OCI-LY1 (cell line): ENCODE measurements at regions not wholly inside any gene's neighbourhood (a gene's known extent, or its start where the extent isn't known, plus 50 kb on each side); places are given as distances from the start of the nearest gene placed in this dataset.

Experiments
- H2AFZ ChIP-seq: fragments of 200-600 bp; sonication (generic), shearing (Covaris generic); 2 replicates; pipeline ENCODE4 v1.6.0; 2014; ENCODE audit warnings: antibody characterized with exemption, mild to moderate bottlenecking, low read length
- H3F3A ChIP-seq: fragments of 200-600 bp; sonication (generic), shearing (Covaris generic); 2 replicates; pipeline ENCODE4 v1.6.0; 2014; ENCODE audit warnings: mild to moderate bottlenecking, antibody characterized with exemption, low read length, moderate library complexity; ENCODE audit not compliant: insufficient read depth
- H3K27ac ChIP-seq: fragments of 200-600 bp; sonication (generic); 2 replicates; pipeline ENCODE4 v1.5.1; 2014; ENCODE audit warnings: low read length, mixed run types, mild to moderate bottlenecking, low read depth; ENCODE audit not compliant: poor library complexity, severe bottlenecking
- H3K27me3 ChIP-seq: fragments of 200-600 bp; sonication (generic); 2 replicates; pipeline ENCODE4 v1.6.0; 2014; ENCODE audit warnings: antibody characterized with exemption, mild to moderate bottlenecking, low read length, moderate library complexity; ENCODE audit not compliant: insufficient read depth
- H3K36me3 ChIP-seq: fragments of 200-600 bp; sonication (generic); 2 replicates; pipeline ENCODE4 v1.6.1; 2014; ENCODE audit warnings: mild to moderate bottlenecking, antibody characterized with exemption, low read length, moderate library complexity, mixed read lengths; ENCODE audit not compliant: insufficient read depth
- H3K4me1 ChIP-seq: fragments of 200-600 bp; sonication (generic); 2 replicates; pipeline ENCODE4 v1.5.1; 2014; ENCODE audit warnings: mild to moderate bottlenecking, low read length, moderate library complexity; ENCODE audit not compliant: insufficient read depth, severe bottlenecking
- H3K4me2 ChIP-seq: fragments of 200-600 bp; sonication (generic), shearing (Covaris generic); 2 replicates; pipeline ENCODE4 v1.6.1; 2014; ENCODE audit warnings: low read length
- H3K4me3 ChIP-seq: fragments of 200-600 bp; sonication (generic); 2 replicates; pipeline ENCODE4 v1.5.1; 2014; ENCODE audit warnings: low read length, low read depth, mild to moderate bottlenecking, mixed read lengths; ENCODE audit not compliant: poor library complexity, severe bottlenecking
- H3K79me2 ChIP-seq: fragments of 200-600 bp; shearing (Covaris generic); 2 replicates; pipeline ENCODE4 v1.6.1; 2016; ENCODE audit warnings: mixed run types, low read length, mixed read lengths; ENCODE audit not compliant: insufficient read depth
- H3K9ac ChIP-seq: fragments of 200-600 bp; sonication (generic), shearing (Covaris generic); 2 replicates; pipeline ENCODE4 v1.6.1; 2014; ENCODE audit warnings: mild to moderate bottlenecking, low read length, mixed read lengths
- H3K9me2 ChIP-seq: fragments of 200-600 bp; sonication (generic), shearing (Covaris generic); 2 replicates; pipeline ENCODE4 v1.6.1; 2014; ENCODE audit warnings: low read depth, mild to moderate bottlenecking, low read length, mixed read lengths
- H3K9me3 ChIP-seq: fragments of 200-600 bp; shearing (Covaris generic); 2 replicates; pipeline ENCODE4 v1.6.1; 2014; ENCODE audit warnings: low read length, mixed read lengths
- H4K20me1 ChIP-seq: fragments of 200-600 bp; sonication (generic), shearing (Covaris generic); 2 replicates; pipeline ENCODE4 v1.6.0; 2016; ENCODE audit warnings: mild to moderate bottlenecking, low read length; ENCODE audit not compliant: insufficient read depth
- CTCF ChIP-seq: fragments of 200-600 bp; sonication (generic), shearing (Covaris generic); IDR thresholded peaks from 2 replicates; pipeline ENCODE4 v1.5.1; 2017; ENCODE audit warnings: mild to moderate bottlenecking, antibody characterized with exemption, low read length, moderate library complexity, mixed read lengths
- EZH2 ChIP-seq: fragments of 200-600 bp; sonication (generic), shearing (Covaris generic); IDR thresholded peaks from 2 replicates; pipeline ENCODE4 v1.8.0; 2017; ENCODE audit warnings: borderline replicate concordance, mixed run types, mild to moderate bottlenecking, antibody characterized with exemption, low read length, moderate library complexity, mixed read lengths

DNA sequence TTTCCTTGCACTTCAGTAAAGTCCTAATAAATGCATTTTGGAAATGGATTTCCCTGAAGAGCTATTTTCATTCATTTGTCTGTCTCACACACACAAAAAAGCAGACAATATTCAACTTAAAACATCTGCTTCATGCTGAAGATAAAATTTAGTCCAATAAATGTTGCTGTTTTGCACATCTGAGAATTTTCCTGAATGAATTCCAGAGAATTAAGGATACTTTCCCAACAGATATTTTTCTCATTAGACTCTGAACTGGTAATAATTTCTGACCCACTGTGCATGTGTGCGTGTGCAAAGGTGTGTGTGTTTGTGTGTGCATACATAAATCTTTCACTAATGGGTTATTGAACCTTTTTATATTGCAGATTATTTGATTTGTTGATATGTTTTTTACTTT lies 390.2 kb upstream of the TMEFF2 start:
- Histone ChIP-seq H3K4me3 (no peak overlapping the region), H3F3A (no peaks in the 10 kb centered on the region), H3K4me1 (no peaks in the 10 kb centered on the region), H4K20me1 (no peaks in the 10 kb centered on the region), H3K9me3 (no peaks in the 10 kb centered on the region), H2AFZ (no peak overlapping the region), H3K36me3 (no peaks in the 10 kb centered on the region), H3K27me3 (no peaks in the 10 kb centered on the region), H3K9me2 (no peaks in the 10 kb centered on the region), H3K4me2 (no peak overlapping the region), H3K79me2 (no peaks in the 10 kb centered on the region), H3K9ac (no peak overlapping the region), H3K27ac (no peak overlapping the region)
- TF ChIP-seq CTCF = no peak
- no peak for TF ChIP-seq EZH2

DNA sequence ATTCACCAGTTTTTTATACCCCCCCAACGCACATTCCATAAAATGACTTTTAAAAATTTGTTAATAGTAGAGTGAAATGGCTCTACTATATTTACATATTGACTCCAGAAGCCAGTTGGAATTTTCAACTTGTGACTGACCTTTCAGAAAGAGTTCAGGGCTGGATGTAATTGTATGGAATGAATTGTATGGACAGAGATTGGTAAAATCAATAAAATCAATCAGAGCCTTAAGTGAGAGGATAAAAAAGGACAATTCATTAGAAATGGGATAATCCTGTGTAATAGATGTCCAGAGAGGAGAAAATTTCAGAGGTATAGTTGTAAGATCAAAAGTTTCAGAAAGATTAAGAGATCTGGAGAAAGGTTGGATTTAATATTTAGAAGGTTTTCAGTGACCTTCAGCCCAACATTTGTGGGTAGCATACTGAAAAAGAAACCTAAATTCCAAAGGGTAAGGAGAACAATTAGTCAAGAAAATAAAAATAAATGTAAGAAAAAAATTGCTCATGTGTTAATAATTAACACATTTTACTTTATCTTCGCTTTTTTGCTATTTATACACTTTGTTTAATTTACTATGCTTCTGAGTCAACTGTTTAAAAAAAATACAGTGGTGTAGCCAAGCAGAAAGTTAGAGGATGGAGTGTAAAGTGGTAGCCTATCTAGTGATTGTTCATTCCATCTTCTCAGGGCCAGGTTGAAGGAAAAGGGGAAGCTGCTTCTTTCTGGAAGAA lies 385.4 kb upstream of the TMEFF2 start:
- Histone ChIP-seq H3K4me3 (no peak overlapping the region), H3K27ac (no peak overlapping the region), H3F3A (no peaks in the 10 kb centered on the region), H3K79me2 (no peaks in the 10 kb centered on the region), H3K9me3 (no peaks in the 10 kb centered on the region), H3K36me3 (no peaks in the 10 kb centered on the region), H4K20me1 (no peaks in the 10 kb centered on the region), H3K27me3 (no peaks in the 10 kb centered on the region), H3K9me2 (no peaks in the 10 kb centered on the region), H3K4me2 (no peak overlapping the region), H2AFZ (no peak overlapping the region), H3K4me1 (no peaks in the 10 kb centered on the region), H3K9ac (no peak overlapping the region)
- TF ChIP-seq EZH2 (no peak), CTCF (no peak)

DNA sequence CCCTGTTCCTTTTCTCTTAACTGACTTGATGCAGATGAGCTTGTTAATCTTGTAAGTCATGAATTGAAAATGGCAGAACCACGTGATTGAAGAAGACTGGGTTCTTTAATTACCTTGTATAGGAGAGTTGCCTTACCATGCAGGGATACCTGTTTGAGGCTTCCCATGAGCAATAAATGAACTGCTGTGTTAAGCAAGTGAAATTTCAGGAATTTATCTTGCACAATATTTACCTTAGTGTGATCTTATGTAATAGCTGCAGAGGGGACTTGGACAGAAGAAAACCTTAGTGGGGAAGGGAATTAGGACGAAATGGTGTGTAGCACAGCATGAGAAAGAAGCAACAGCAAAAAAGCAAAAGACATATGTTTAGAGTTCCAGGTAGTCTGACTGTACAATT lies 384.0 kb upstream of the TMEFF2 start:
- no peaks in the 10 kb centered on the region for H3K9me2 ChIP-seq

More for the DNA sequence above, 384.0 kb upstream of the TMEFF2 start:
- Histone ChIP-seq H3K9ac (no peak overlapping the region), H3K4me2 (no peak overlapping the region), H3K79me2 (no peaks in the 10 kb centered on the region), H3K27me3 (no peaks in the 10 kb centered on the region), H3K36me3 (no peaks in the 10 kb centered on the region), H3K9me3 (no peaks in the 10 kb centered on the region), H3K4me3 (no peak overlapping the region), H3K4me1 (no peaks in the 10 kb centered on the region), H3K27ac (no peak overlapping the region), H3F3A (no peaks in the 10 kb centered on the region), H2AFZ (no peak overlapping the region), H4K20me1 (no peaks in the 10 kb centered on the region)
- no peak for TF ChIP-seq CTCF
- TF ChIP-seq EZH2 = no peak
